ENCODE measurements at regions not wholly inside any gene's neighbourhood (a gene's known extent, or its start where the extent isn't known, plus 50 kb on each side); places are given as distances from the start of the nearest gene placed in this dataset.

- Histone ChIP-seq H3K27ac (ENCODE audit: low read depth, low read length) (no peak overlapping the region), H3K36me3 (ENCODE audit: control insufficient read depth in 1 of 2, insufficient read depth in 2 of 2, low read length in 2 of 2) (no peaks in the 10 kb centered on the region), H2AFZ (ENCODE audit: insufficient read depth, low read length, poor library complexity) (no peak overlapping the region)
Observed at GRCh38 chr9:20033511-20033910, 244.7 kb upstream of the SLC24A2 start.

GRCh38 chr9:20032413-20033006 lies 243.7 kb upstream of the SLC24A2 start:
- no peaks in the 10 kb centered on the region for H3K79me2 ChIP-seq (ENCODE audit: control insufficient read depth, insufficient read depth, low read length, poor library complexity)
- H3K36me3 ChIP-seq (ENCODE audit: control insufficient read depth in 1 of 2, insufficient read depth in 2 of 2, low read length in 2 of 2): no peaks in the 10 kb centered on the region
- no peaks in the 10 kb centered on the region for H3K9me3 ChIP-seq (ENCODE audit: insufficient read depth, low read depth, low read length)
- H3K18ac ChIP-seq (ENCODE audit: low read length): no peak overlapping the region
- no peak overlapping the region for H3K23ac ChIP-seq (ENCODE audit: low read length)
- H3K27ac ChIP-seq (ENCODE audit: low read depth, low read length): no peak overlapping the region
- no peaks in the 10 kb centered on the region for H3K27me3 ChIP-seq (ENCODE audit: insufficient read depth, low read length)
- H3K9ac ChIP-seq (ENCODE audit: low read length): no peak overlapping the region
- no peak overlapping the region for H4K91ac ChIP-seq (ENCODE audit: low read depth, low read length)
- no peak overlapping the region for H4K8ac ChIP-seq (ENCODE audit: low read depth, low read length)
- no peak overlapping the region for H3K4me3 ChIP-seq (ENCODE audit: low read depth, low read length)
- no peak overlapping the region for H4K12ac ChIP-seq (ENCODE audit: low read depth, low read length)
- H2BK5ac ChIP-seq (ENCODE audit: low read depth, low read length, poor library complexity): no peak overlapping the region
- no CpG with 5 or more reads among the region's 8 CpGs for WGBS (ENCODE audit: extremely low coverage, insufficient coverage, insufficient read length)
- H2AFZ ChIP-seq (ENCODE audit: insufficient read depth, low read length, poor library complexity): no peak overlapping the region
- H3K4ac ChIP-seq (ENCODE audit: low read depth, low read length): no peak overlapping the region
- H2BK12ac ChIP-seq (ENCODE audit: low read length): no peak overlapping the region
- H3K4me2 ChIP-seq (ENCODE audit: low read length): no peak overlapping the region
- no peak overlapping the region for H2AK5ac ChIP-seq (ENCODE audit: low read length)
- H3K4me1 ChIP-seq (ENCODE audit: control insufficient read depth in 1 of 2, insufficient read depth in 2 of 2, low read length in 2 of 2): peaks cover 0 to 3% of the 10 kb centered on the region in 2 experiments
- no peak overlapping the region for H2BK120ac ChIP-seq (ENCODE audit: insufficient read depth, low read length, poor library complexity)
- no peak overlapping the region for H3K14ac ChIP-seq (ENCODE audit: low read length)
- H3K79me1 ChIP-seq (ENCODE audit: low read length): no peaks in the 10 kb centered on the region
- DNase-seq: no peak

More at GRCh38 chr9:20033511-20033910, 244.7 kb upstream of the SLC24A2 start:
- H3K18ac ChIP-seq (ENCODE audit: low read length): no peak overlapping the region
- no peak overlapping the region for H4K12ac ChIP-seq (ENCODE audit: low read depth, low read length)
- H3K4me2 ChIP-seq (ENCODE audit: low read length): no peak overlapping the region
- H3K79me2 ChIP-seq (ENCODE audit: control insufficient read depth, insufficient read depth, low read length, poor library complexity): no peaks in the 10 kb centered on the region
- no peak overlapping the region for H3K4me3 ChIP-seq (ENCODE audit: low read depth, low read length)
- no peak overlapping the region for H4K91ac ChIP-seq (ENCODE audit: low read depth, low read length)
- H3K9me3 ChIP-seq (ENCODE audit: insufficient read depth, low read depth, low read length): no peaks in the 10 kb centered on the region
- no peak for DNase-seq
- H3K27me3 ChIP-seq (ENCODE audit: insufficient read depth, low read length): no peaks in the 10 kb centered on the region
- H2BK5ac ChIP-seq (ENCODE audit: low read depth, low read length, poor library complexity): no peak overlapping the region
- H2BK12ac ChIP-seq (ENCODE audit: low read length): no peak overlapping the region
- H2BK120ac ChIP-seq (ENCODE audit: insufficient read depth, low read length, poor library complexity): no peak overlapping the region
- H3K23ac ChIP-seq (ENCODE audit: low read length): no peak overlapping the region
- no peak overlapping the region for H3K9ac ChIP-seq (ENCODE audit: low read length)
- no peak overlapping the region for H4K8ac ChIP-seq (ENCODE audit: low read depth, low read length)
- no peaks in the 10 kb centered on the region for H3K79me1 ChIP-seq (ENCODE audit: low read length)
- H3K4ac ChIP-seq (ENCODE audit: low read depth, low read length): no peak overlapping the region
- peaks cover 0 to 3% of the 10 kb centered on the region in 2 experiments for H3K4me1 ChIP-seq (ENCODE audit: control insufficient read depth in 1 of 2, insufficient read depth in 2 of 2, low read length in 2 of 2)
- no peak overlapping the region for H3K14ac ChIP-seq (ENCODE audit: low read length)
- WGBS (ENCODE audit: extremely low coverage, insufficient coverage, insufficient read length): no CpG with 5 or more reads among the region's 2 CpGs
- H2AK5ac ChIP-seq (ENCODE audit: low read length): no peak overlapping the region

GRCh38 chr9:20031836-20032235 lies 243.0 kb upstream of the SLC24A2 start:
- Histone ChIP-seq H3K18ac (ENCODE audit: low read length) (no peak overlapping the region), H2BK5ac (ENCODE audit: low read depth, low read length, poor library complexity) (no peak overlapping the region), H3K36me3 (ENCODE audit: control insufficient read depth in 1 of 2, insufficient read depth in 2 of 2, low read length in 2 of 2) (no peaks in the 10 kb centered on the region), H3K79me1 (ENCODE audit: low read length) (no peaks in the 10 kb centered on the region), H4K12ac (ENCODE audit: low read depth, low read length) (no peak overlapping the region), H2AK5ac (ENCODE audit: low read length) (no peak overlapping the region), H3K27ac (ENCODE audit: low read depth, low read length) (no peak overlapping the region), H2BK12ac (ENCODE audit: low read length) (no peak overlapping the region), H3K9ac (ENCODE audit: low read length) (no peak overlapping the region), H3K4me2 (ENCODE audit: low read length) (no peak overlapping the region), H3K4ac (ENCODE audit: low read depth, low read length) (no peak overlapping the region), H3K4me1 (ENCODE audit: control insufficient read depth in 1 of 2, insufficient read depth in 2 of 2, low read length in 2 of 2) (peaks cover 0 to 3% of the 10 kb centered on the region in 2 experiments), H3K14ac (ENCODE audit: low read length) (no peak overlapping the region), H3K23ac (ENCODE audit: low read length) (no peak overlapping the region), H2BK120ac (ENCODE audit: insufficient read depth, low read length, poor library complexity) (no peak overlapping the region), H3K27me3 (ENCODE audit: insufficient read depth, low read length) (no peaks in the 10 kb centered on the region), H2AFZ (ENCODE audit: insufficient read depth, low read length, poor library complexity) (no peak overlapping the region), H3K79me2 (ENCODE audit: control insufficient read depth, insufficient read depth, low read length, poor library complexity) (no peaks in the 10 kb centered on the region), H3K4me3 (ENCODE audit: low read depth, low read length) (no peak overlapping the region), H4K91ac (ENCODE audit: low read depth, low read length) (no peak overlapping the region), H4K8ac (ENCODE audit: low read depth, low read length) (no peak overlapping the region), H3K9me3 (ENCODE audit: insufficient read depth, low read depth, low read length) (no peaks in the 10 kb centered on the region)
- WGBS (ENCODE audit: extremely low coverage, insufficient coverage, insufficient read length): no CpG with 5 or more reads among the region's 6 CpGs
- DNase-seq: peak in 1 of 2 donors; percentile 5

GRCh38 chr9:20030671-20031070 lies 241.8 kb upstream of the SLC24A2 start:
- H3K4me2 ChIP-seq (ENCODE audit: low read length): no peak overlapping the region
- H3K14ac ChIP-seq (ENCODE audit: low read length): no peak overlapping the region
- H3K79me2 ChIP-seq (ENCODE audit: control insufficient read depth, insufficient read depth, low read length, poor library complexity): no peaks in the 10 kb centered on the region
- no peaks in the 10 kb centered on the region for H3K36me3 ChIP-seq (ENCODE audit: control insufficient read depth in 1 of 2, insufficient read depth in 2 of 2, low read length in 2 of 2)
- no peak overlapping the region for H4K91ac ChIP-seq (ENCODE audit: low read depth, low read length)
- H3K79me1 ChIP-seq (ENCODE audit: low read length): no peaks in the 10 kb centered on the region
- no peak overlapping the region for H2AK5ac ChIP-seq (ENCODE audit: low read length)
- H3K23ac ChIP-seq (ENCODE audit: low read length): no peak overlapping the region
- H3K4me1 ChIP-seq (ENCODE audit: control insufficient read depth in 1 of 2, insufficient read depth in 2 of 2, low read length in 2 of 2): peaks cover 0 to 3% of the 10 kb centered on the region in 2 experiments
- H3K27ac ChIP-seq (ENCODE audit: low read depth, low read length): no peak overlapping the region
- no CpG with 5 or more reads among the region's 2 CpGs for WGBS (ENCODE audit: extremely low coverage, insufficient coverage, insufficient read length)
- H3K4ac ChIP-seq (ENCODE audit: low read depth, low read length): no peak overlapping the region
- no peak overlapping the region for H4K8ac ChIP-seq (ENCODE audit: low read depth, low read length)
- no peak overlapping the region for H2BK5ac ChIP-seq (ENCODE audit: low read depth, low read length, poor library complexity)
- H2AFZ ChIP-seq (ENCODE audit: insufficient read depth, low read length, poor library complexity): no peak overlapping the region
- H2BK120ac ChIP-seq (ENCODE audit: insufficient read depth, low read length, poor library complexity): no peak overlapping the region
- no peak overlapping the region for H4K12ac ChIP-seq (ENCODE audit: low read depth, low read length)
- no peak overlapping the region for H3K18ac ChIP-seq (ENCODE audit: low read length)
- DNase-seq: no peak
- no peaks in the 10 kb centered on the region for H3K27me3 ChIP-seq (ENCODE audit: insufficient read depth, low read length)
- H3K9ac ChIP-seq (ENCODE audit: low read length): no peak overlapping the region
- no peak overlapping the region for H2BK12ac ChIP-seq (ENCODE audit: low read length)
- H3K4me3 ChIP-seq (ENCODE audit: low read depth, low read length): no peak overlapping the region
- H3K9me3 ChIP-seq (ENCODE audit: insufficient read depth, low read depth, low read length): no peaks in the 10 kb centered on the region

Data from trophoblast cell (in vitro differentiated cells and primary cell).